Colonic mucosa (tissue), 4 donors: ENCODE measurements at regions not wholly inside any gene's neighbourhood (a gene's known extent, or its start where the extent isn't known, plus 50 kb on each side); places are given as distances from the start of the nearest gene placed in this dataset.

Experiments
- DNase-seq: peaks from one replicate; pipeline ENCODE4 v3.0.0-alpha.2; 2020
- H3K27ac ChIP-seq: fragments of 200-600 bp; one replicate; pipeline ENCODE4 v1.8.0; 2021
- H3K27me3 ChIP-seq: fragments of 200-600 bp; one replicate; pipeline ENCODE4 v1.8.0; 2021
- H3K36me3 ChIP-seq: fragments of 200-600 bp; one replicate; pipeline ENCODE4 v1.8.0; 2021
- H3K4me1 ChIP-seq: fragments of 200-600 bp; one replicate; pipeline ENCODE4 v1.8.0; 2021; ENCODE audit warnings: mild to moderate bottlenecking
- H3K4me3 ChIP-seq: fragments of 200-600 bp; one replicate; pipeline ENCODE4 v1.8.0; 2021
- H3K9ac ChIP-seq, 2 donors: one replicate each; pipeline ENCODE4 v1.7.0; 2013; ENCODE audit warnings: control low read depth in 2 of 2, low read depth in 2 of 2, low read length in 2 of 2
- H3K9me3 ChIP-seq: fragments of 200-600 bp; one replicate; pipeline ENCODE4 v1.8.0; 2021
- intact Hi-C: fragments of 100-400 bp; cut with DNase I; formaldehyde crosslinking; loops from one replicate; pipeline ENCODE4 v1.14.1; 2022
- TF ChIP-seq, protein P1 (sequence below): fragments of 200-600 bp; IDR thresholded peaks from one replicate; pipeline ENCODE4 v1.8.0; 2022; ENCODE audit warnings: antibody characterized with exemption, mild to moderate bottlenecking
- donor health status: healthy.
- donor health status: DM: no; HTN: no; CAD: no.
- donor health status: DM: no; HTN: no; CAD: no.

DNA sequence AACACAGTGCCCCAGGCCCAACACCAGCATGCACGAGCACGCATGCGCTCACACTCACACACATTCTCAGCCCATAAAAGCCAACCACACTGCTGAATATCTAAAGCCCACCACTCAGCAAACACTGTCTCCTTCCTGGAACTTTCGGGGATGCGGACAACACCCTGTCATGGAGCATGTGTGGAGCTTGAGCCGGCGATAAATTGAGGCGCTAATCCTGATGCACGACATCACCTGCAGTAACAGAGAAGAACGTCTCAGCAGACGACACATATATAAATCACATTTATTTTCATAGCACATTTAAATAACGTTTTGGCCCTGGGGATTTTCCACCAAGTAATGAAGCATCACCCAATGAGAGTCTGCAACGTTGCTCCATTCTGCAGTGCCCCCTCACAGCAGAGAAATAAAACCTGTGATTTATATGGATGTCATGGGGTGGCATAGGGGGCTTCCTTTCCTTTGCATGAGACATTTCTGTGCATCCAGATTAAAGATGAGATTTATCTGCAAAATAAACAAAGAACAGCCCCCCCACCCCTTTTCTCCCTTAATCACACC, 267.7 kb upstream of the NFE2L3 start:
- H3K4me1 ChIP-seq: no peaks in the 10 kb centered on the region
- H3K9me3 ChIP-seq: no peaks in the 10 kb centered on the region
- no peak overlapping the region for H3K27ac ChIP-seq
- no peak overlapping the region for H3K4me3 ChIP-seq
- TF ChIP-seq, protein P1, sequence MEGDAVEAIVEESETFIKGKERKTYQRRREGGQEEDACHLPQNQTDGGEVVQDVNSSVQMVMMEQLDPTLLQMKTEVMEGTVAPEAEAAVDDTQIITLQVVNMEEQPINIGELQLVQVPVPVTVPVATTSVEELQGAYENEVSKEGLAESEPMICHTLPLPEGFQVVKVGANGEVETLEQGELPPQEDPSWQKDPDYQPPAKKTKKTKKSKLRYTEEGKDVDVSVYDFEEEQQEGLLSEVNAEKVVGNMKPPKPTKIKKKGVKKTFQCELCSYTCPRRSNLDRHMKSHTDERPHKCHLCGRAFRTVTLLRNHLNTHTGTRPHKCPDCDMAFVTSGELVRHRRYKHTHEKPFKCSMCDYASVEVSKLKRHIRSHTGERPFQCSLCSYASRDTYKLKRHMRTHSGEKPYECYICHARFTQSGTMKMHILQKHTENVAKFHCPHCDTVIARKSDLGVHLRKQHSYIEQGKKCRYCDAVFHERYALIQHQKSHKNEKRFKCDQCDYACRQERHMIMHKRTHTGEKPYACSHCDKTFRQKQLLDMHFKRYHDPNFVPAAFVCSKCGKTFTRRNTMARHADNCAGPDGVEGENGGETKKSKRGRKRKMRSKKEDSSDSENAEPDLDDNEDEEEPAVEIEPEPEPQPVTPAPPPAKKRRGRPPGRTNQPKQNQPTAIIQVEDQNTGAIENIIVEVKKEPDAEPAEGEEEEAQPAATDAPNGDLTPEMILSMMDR: no peak
- no peak for DNase-seq
- H3K9ac ChIP-seq: no peak overlapping the region
- no peaks in the 10 kb centered on the region for H3K36me3 ChIP-seq
- peaks cover 2% of the 10 kb centered on the region for H3K27me3 ChIP-seq
- intact Hi-C loops: loop anchor here (10.0 kb wide), 2 partner anchors 310 to 610 kb away; no protein-coding TSS in a partner anchor

DNA sequence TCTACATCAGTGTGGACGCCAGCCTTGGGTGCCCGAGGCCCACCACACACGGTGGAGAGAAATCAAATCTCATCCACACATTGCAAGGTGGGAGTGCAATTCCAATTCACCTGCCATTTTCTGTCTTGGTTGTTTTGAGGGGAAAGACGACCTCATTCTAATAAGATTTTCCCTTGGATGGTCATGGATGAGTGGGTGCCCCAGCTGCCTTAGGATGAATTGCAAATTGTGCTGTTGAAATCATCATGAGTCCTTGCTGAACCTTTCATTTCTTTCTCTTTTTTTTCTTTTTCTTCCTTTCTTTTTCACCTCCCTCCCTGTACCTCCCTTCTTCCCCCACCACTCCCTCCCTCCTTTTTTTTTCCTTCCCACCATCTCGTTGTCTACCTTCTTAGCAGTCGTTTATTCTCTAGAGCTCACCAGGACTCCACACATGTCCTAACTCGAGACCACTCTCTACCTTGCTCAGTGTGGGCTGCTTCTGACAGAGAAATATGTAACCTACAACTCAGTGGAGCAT, 266.9 kb upstream of the NFE2L3 start:
- intact Hi-C loops: loop anchor here (10.0 kb wide), 2 partner anchors 310 to 610 kb away; no protein-coding TSS in a partner anchor
- Histone ChIP-seq H3K4me1 (no peaks in the 10 kb centered on the region), H3K27me3 (peaks cover 6% of the 10 kb centered on the region), H3K36me3 (no peaks in the 10 kb centered on the region), H3K4me3 (no peak overlapping the region), H3K9me3 (no peaks in the 10 kb centered on the region), H3K9ac (no peak overlapping the region), H3K27ac (no peak overlapping the region)
- TF ChIP-seq, protein P1: no peak
- DNase-seq: no peak

DNA sequence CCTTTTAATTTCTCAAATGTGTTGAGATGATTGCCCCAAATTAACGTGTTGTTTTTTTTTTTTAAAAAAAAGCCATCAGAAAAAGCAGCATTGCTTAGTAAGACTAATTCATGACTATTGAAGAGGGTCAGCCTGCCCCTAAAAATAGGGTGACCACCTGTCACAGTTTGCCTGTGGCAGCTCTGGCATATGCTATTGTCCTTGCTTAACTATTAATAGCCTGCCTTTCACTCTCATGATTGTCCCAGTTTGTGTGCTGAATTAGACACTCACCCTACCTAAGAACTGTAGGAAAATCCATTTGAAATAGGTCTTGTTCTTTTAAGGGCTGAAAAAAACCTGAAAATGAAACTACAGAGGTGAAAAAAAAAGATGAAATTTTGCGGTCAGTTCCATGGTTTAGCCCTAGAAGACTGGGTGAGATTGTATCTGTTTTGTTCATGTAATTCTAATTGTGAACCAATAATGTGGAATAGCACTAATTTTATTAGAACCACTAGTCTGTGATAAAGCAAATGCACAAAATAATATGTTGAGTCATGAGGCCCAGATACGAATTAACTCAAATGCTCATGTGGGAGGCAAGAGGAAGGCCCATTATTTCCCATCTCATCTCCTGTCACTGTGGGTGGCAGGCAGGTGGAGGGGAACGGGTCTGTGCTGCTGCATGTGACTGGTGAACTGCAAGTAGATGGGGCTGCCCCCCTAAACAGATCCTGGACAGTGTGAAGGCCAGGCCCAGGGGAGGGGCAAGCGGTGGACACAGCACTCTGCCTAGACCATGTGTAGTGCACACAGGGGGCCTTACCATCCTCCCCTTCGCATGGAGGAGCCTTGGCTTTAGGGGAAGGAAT, 265.4 kb upstream of the NFE2L3 start:
- Histone ChIP-seq H3K9me3 (no peaks in the 10 kb centered on the region), H3K4me1 (no peaks in the 10 kb centered on the region), H3K4me3 (no peak overlapping the region), H3K9ac (no peak overlapping the region), H3K27ac (no peak overlapping the region), H3K36me3 (no peaks in the 10 kb centered on the region), H3K27me3 (peaks cover 6% of the 10 kb centered on the region)
- TF ChIP-seq, protein P1: no peak
- intact Hi-C loops: loop anchor here (10.0 kb wide), 2 partner anchors 308 to 608 kb away; no protein-coding TSS in a partner anchor
- DNase-seq: no peak

DNA sequence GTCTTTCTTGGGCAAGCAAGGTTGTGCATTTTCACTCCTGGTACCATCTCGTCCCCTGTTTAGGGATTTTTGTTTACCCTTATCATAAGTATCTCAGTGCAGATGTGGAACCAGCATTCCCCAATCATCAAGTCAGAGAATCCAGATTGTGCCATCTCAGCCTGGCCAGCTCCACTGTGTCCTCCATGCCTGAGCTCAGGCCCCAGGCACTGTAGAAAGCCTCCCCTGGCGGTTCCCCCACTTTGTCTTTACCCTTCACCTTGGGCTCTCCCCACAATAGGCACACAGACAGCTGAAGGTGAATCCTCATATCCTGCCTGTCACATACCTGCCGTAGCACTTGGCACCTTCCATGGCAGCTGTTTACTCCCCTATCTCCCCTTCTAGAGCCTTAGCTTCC, 264.7 kb upstream of the NFE2L3 start:
- TF ChIP-seq, protein P1: no peak
- H3K36me3 ChIP-seq: no peaks in the 10 kb centered on the region
- peaks cover 6% of the 10 kb centered on the region for H3K27me3 ChIP-seq
- H3K4me3 ChIP-seq: no peak overlapping the region
- no peaks in the 10 kb centered on the region for H3K4me1 ChIP-seq
- no peak for DNase-seq
- H3K27ac ChIP-seq: no peak overlapping the region
- H3K9me3 ChIP-seq: no peaks in the 10 kb centered on the region
- intact Hi-C loops: loop anchor here (10.0 kb wide), 2 partner anchors 308 to 608 kb away; no protein-coding TSS in a partner anchor
- H3K9ac ChIP-seq: no peak overlapping the region

DNA sequence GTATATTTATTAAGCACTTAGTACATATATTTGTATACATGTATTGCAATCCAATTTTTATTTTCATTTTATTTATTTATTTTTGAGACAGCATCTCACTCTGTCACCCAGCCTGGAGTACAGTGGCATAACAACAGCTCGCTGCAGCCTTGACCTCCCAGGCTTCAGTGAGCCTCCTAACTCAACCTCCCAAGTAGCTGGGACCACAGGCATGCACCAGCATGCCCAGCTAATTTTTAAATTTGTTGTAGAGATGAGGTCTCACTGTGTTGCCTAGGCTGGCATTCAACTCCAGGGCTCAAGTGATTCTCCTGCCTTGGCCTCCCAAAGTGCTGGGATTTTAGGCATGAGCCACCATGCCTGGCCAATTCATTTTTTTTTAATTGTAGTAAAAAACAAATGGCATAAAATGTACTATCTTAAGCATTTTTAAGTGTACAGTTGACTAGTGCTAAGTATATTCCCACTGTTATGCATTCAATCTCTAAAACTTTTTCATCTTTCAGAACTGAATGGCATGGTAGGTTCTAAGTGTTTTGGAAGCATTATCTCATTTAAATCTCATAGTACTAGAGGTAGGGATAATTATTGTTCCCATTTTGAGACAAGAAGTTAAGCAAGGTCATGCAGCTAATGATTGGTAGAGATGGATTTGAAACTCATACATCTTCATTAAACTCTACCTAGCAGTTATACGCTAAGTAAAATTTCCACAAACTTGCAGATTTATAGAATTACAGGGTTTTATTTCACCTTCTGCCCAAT, 264.0 kb upstream of the NFE2L3 start:
- DNase-seq: no peak
- H3K27ac ChIP-seq: no peak overlapping the region
- no peaks in the 10 kb centered on the region for H3K36me3 ChIP-seq
- no peak overlapping the region for H3K4me3 ChIP-seq
- intact Hi-C loops: loop anchor here (10.0 kb wide), 2 partner anchors 307 to 607 kb away; no protein-coding TSS in a partner anchor
- H3K9ac ChIP-seq: no peak overlapping the region
- TF ChIP-seq, protein P1: no peak
- peaks cover 6% of the 10 kb centered on the region for H3K27me3 ChIP-seq
- H3K4me1 ChIP-seq: no peaks in the 10 kb centered on the region
- H3K9me3 ChIP-seq: no peaks in the 10 kb centered on the region
